ENCODE measurements at regions not wholly inside any gene's neighbourhood (a gene's known extent, or its start where the extent isn't known, plus 50 kb on each side); places are given as distances from the start of the nearest gene placed in this dataset.

DNA sequence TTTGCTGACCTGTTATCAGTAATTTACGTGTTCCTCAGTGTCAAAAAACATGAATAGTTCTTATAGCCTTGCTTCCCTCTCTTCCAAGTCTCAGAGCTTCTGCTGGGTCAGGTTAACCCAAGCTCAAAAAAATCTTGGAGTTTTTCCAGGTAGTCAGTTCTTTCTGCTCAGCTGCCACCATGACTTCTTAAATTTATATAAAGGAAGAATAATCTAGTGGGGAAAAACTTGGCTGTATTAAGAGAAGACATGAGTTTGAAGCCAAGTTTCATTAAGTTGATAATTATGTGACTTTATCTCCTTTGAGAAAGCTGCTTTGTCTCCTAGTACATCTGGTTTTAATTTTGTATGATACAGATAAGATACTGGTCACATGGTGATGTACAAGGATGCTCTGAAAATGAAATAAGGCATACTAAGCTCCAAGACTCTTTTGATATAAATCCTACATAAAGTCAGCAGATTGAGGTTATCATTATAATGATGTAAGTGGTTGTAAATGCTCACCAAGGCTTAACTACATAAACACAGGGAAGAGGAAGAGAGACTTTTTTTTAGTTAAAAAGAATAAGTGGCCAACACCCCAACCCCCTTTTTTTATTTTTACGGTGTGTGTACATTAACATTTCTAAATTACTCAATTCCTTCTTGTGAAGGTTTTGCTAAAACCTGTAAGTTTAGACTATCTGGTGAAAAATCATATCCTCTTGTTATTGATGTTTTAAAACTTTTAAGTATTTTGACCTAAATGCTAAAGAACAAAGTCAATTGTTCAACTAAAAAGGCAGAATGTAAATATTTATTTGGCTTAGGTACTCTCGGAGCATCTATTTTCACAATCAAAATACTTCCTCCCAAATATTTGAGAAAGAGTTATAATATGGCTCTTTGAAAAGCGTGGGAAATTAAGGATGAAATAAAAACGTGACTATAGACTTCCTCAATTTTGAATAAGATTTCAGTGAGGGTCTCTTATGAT, 84.1 kb upstream of the SLC38A2 start:
- no peaks in the 10 kb centered on the region; the same call in 1 of the 2 replicates for H3K36me3 ChIP-seq
- no peaks in the 10 kb centered on the region for H3K9me3 ChIP-seq
- no peak overlapping the region for H3K4me3 ChIP-seq
- DNase-seq, result no peak
- no peaks in the 10 kb centered on the region for H3K27me3 ChIP-seq

GRCh38 chr12:46455648-46456352, 83.2 kb upstream of the SLC38A2 start:
- Histone ChIP-seq H3K27me3 (no peaks in the 10 kb centered on the region), H3K9me3 (no peaks in the 10 kb centered on the region), H3K4me3 (no peak overlapping the region), H3K36me3 (no peaks in the 10 kb centered on the region; the same call in 1 of the 2 replicates)
- DNase-seq, result no peak

- Histone ChIP-seq H3K27me3 (no peaks in the 10 kb centered on the region), H3K4me3 (no peak overlapping the region), H3K36me3 (no peaks in the 10 kb centered on the region; the same call in 1 of the 2 replicates), H3K9me3 (no peaks in the 10 kb centered on the region)
- no peak for DNase-seq
Measured at GRCh38 chr12:46454981-46455380, 82.4 kb upstream of the SLC38A2 start.

DNA sequence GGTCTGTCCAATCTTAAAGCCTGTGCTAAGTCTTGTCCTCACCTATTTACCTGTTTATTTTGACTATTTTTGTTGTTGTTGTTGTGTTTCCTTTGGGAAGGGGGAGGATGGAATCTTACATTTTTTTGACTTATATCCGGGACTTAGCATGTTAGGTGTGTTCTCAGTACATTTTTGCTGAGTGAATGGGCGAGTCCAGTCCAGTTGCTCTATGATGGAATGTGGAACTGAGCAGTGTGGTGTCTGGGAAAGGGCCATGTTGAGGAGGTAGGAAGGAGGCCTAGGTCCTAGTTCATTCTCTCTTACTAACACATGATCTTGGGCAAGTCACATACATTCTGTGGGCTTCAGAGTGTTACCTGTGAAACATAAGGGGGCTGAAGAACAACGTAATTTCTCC, 80.9 kb upstream of the SLC38A2 start:
- no peaks in the 10 kb centered on the region for H3K27me3 ChIP-seq
- H3K9me3 ChIP-seq, result no peaks in the 10 kb centered on the region
- no peak overlapping the region for H3K4me3 ChIP-seq
- no peak for DNase-seq
- no peaks in the 10 kb centered on the region; the same call in 1 of the 2 replicates for H3K36me3 ChIP-seq

DNA sequence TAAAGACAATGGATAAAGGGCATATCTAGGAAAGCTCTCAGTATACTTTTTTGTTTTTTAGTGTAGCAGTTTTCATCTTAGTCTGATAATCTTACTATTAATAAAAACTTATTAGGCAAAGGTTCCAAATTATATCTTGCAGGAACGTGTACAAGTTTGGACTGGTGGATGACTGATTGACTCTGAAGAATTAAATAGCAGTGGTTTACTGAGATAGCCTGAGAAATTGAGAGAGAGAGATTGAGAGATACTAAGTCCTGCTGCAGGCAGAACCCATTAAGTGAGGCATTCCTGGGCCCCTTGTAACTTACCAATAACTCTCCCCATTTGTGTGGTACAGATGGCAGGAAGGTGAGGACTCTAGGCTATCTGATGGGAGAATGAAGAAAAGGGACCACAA, 80.2 kb upstream of the SLC38A2 start:
- Histone ChIP-seq H3K36me3 (no peaks in the 10 kb centered on the region; the same call in 1 of the 2 replicates), H3K9me3 (no peaks in the 10 kb centered on the region), H3K4me3 (no peak overlapping the region), H3K27me3 (no peaks in the 10 kb centered on the region)
- DNase-seq, result no peak

GRCh38 chr12:46452061-46452615, 79.6 kb upstream of the SLC38A2 start:
- Histone ChIP-seq H3K9me3 (no peaks in the 10 kb centered on the region), H3K4me3 (no peak overlapping the region), H3K27me3 (no peaks in the 10 kb centered on the region), H3K36me3 (no peaks in the 10 kb centered on the region; the same call in 1 of the 2 replicates)
- no peak for DNase-seq

- Histone ChIP-seq H3K27me3 (no peaks in the 10 kb centered on the region), H3K36me3 (no peaks in the 10 kb centered on the region; the same call in 1 of the 2 replicates), H3K9me3 (no peaks in the 10 kb centered on the region), H3K4me3 (no peak overlapping the region)
- no peak for DNase-seq
Measured at GRCh38 chr12:46451276-46452021, 78.9 kb upstream of the SLC38A2 start.

- H3K27me3 ChIP-seq, result no peaks in the 10 kb centered on the region
- DNase-seq, result no peak
- H3K4me3 ChIP-seq, result no peak overlapping the region
- no peaks in the 10 kb centered on the region; the same call in 1 of the 2 replicates for H3K36me3 ChIP-seq
- H3K9me3 ChIP-seq, result no peaks in the 10 kb centered on the region
Measured at GRCh38 chr12:46450279-46450748, 77.7 kb upstream of the SLC38A2 start.

- no peaks in the 10 kb centered on the region for H3K27me3 ChIP-seq
- no peak for DNase-seq
- no peaks in the 10 kb centered on the region; the same call in 1 of the 2 replicates for H3K36me3 ChIP-seq
- no peaks in the 10 kb centered on the region for H3K9me3 ChIP-seq
- H3K4me3 ChIP-seq, result no peak overlapping the region
Measured at GRCh38 chr12:46449856-46450255, 77.3 kb upstream of the SLC38A2 start.

DNA sequence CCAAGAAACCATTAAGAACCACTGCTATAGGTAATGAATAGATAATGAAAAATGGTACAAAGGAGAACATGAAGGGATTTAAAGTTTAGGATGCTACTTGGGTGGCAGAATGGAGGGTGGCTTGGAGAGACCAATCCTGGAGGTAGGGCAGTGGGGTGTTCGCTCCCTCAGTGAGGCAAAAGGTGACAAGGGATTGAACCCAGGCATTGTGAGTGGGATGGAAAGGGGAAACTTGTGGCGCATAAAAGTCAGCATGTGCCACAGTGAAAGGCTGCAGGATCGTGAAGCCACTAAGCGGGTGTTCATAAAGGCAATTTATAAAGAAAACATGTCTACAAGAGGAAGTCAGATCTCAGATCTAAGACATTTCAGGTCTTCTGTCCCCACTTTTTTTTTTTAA, 76.7 kb upstream of the SLC38A2 start:
- no peaks in the 10 kb centered on the region for H3K27me3 ChIP-seq

DNA sequence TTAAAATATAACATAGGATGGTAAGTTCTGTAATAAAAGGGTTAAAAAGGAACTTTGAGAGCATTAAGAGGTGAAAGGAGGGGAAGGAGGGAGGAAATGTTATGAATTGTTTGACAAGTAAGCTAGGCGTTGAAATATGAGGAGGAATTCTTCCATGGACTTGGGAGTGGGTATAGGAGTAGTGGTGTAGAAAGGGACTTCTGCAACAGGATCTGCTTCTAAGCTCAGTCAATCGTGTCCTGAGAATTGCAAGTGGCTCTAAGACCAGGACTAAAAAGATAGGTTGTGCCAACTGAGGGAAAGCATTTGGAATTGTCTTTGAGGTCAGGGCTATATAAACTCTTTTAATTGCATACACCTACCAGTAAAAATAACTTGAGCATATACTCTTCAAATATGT, 74.1 kb upstream of the SLC38A2 start:
- no peaks in the 10 kb centered on the region for H3K9me3 ChIP-seq
- H3K4me3 ChIP-seq, result no peak overlapping the region
- no peaks in the 10 kb centered on the region for H3K27me3 ChIP-seq
- no peaks in the 10 kb centered on the region; the same call in 1 of the 2 replicates for H3K36me3 ChIP-seq
- no peak for DNase-seq

More for the DNA sequence above, 76.7 kb upstream of the SLC38A2 start:
- Histone ChIP-seq H3K36me3 (no peaks in the 10 kb centered on the region; the same call in 1 of the 2 replicates), H3K9me3 (no peaks in the 10 kb centered on the region), H3K4me3 (no peak overlapping the region)
- no peak for DNase-seq

DNA sequence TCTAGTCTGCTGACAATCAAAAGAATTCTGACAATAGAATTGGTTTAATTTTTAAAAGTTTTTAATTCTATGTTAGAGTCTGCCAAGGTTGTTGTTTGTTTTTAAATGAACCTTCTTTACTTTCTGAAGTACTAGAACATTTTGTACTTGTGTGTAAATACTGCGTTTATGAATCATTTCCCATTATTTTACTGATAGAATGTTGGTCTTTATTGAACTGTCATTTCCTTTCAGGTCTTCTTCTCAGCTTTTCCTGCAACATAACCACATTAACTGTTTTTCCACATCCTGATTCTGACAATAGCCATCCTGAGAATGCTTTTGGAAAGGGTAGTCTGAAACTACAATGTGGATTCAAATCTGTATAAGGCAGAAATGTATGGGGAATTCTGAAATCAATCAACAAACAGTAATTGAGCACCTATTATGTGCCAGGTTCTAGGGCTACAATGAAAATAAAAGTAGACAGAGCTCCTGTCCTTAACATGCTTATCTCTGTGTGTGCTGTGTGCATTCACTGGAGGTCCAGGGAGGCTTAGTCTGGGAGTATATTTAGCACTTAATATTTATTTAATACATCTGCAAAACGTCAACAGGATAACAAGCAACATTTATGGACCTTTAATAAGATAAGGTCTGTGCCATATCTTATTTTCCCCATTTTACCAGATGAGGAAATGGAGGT, 73.1 kb upstream of the SLC38A2 start:
- Histone ChIP-seq H3K27me3 (no peaks in the 10 kb centered on the region), H3K4me3 (no peak overlapping the region), H3K9me3 (no peaks in the 10 kb centered on the region), H3K36me3 (no peaks in the 10 kb centered on the region; the same call in 1 of the 2 replicates)
- DNase-seq, result no peak

- H3K27me3 ChIP-seq, result no peaks in the 10 kb centered on the region
- H3K4me3 ChIP-seq, result no peak overlapping the region
- no peaks in the 10 kb centered on the region; the same call in 1 of the 2 replicates for H3K36me3 ChIP-seq
- H3K9me3 ChIP-seq, result no peaks in the 10 kb centered on the region
- no peak for DNase-seq
Measured at GRCh38 chr12:46445093-46445492, 72.5 kb upstream of the SLC38A2 start.

GRCh38 chr12:46443594-46444263, 71.2 kb upstream of the SLC38A2 start:
- no peak for DNase-seq
- peaks cover 3% of the 10 kb centered on the region; the same call in 1 of the 2 replicates for H3K36me3 ChIP-seq
- no peaks in the 10 kb centered on the region for H3K9me3 ChIP-seq
- H3K4me3 ChIP-seq, result no peak overlapping the region
- no peaks in the 10 kb centered on the region for H3K27me3 ChIP-seq

DNA sequence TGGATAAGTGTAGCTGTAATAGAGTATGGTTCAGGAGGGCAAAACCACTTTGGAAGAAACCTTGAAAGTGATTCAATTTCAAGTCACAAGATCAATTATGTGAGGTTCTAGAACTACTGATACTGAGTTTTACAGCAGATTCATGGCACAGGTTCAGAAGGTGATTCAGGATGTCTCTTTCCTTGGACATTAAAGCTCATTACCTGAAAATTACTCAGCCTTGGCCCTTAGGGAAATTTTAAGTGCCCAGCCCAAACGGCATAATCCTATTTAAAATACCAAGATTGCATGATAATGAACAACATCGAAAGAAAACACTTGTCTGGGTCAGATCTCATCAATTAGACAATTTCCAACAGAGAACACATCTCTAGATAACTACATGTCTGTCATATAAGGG, 70.2 kb upstream of the SLC38A2 start:
- Histone ChIP-seq H3K4me3 (no peak overlapping the region), H3K36me3 (peaks cover 3% of the 10 kb centered on the region; the same call in 1 of the 2 replicates), H3K27me3 (no peaks in the 10 kb centered on the region), H3K9me3 (no peaks in the 10 kb centered on the region)
- no peak for DNase-seq

Measured in MG63 (cell line).